Neuron (in vitro differentiated cells): ENCODE measurements at regions not wholly inside any gene's neighbourhood (a gene's known extent, or its start where the extent isn't known, plus 50 kb on each side); places are given as distances from the start of the nearest gene placed in this dataset.
A peak's percentile ranks its signal among the peaks of the same experiment; 100 is the strongest.

Experiments
- H2AFZ ChIP-seq: one replicate; pipeline ENCODE4 v1.6.1; 2013; ENCODE audit warnings: low read depth, mild to moderate bottlenecking, inconsistent platforms, low read length, moderate library complexity
- H3K27me3 ChIP-seq: one replicate; pipeline ENCODE4 v1.6.1; 2013; ENCODE audit warnings: low read length; ENCODE audit not compliant: insufficient read depth
- H3K36me3 ChIP-seq: one replicate; pipeline ENCODE4 v1.6.1; 2013; ENCODE audit warnings: low read length; ENCODE audit not compliant: insufficient read depth
- H3K4me1 ChIP-seq: one replicate; pipeline ENCODE4 v1.6.1; 2013; ENCODE audit warnings: low read length; ENCODE audit not compliant: insufficient read depth
- H3K4me3 ChIP-seq: 2 replicates; pipeline ENCODE4 v1.5.1; 2013; ENCODE audit warnings: mild to moderate bottlenecking, low read length, moderate library complexity
- H3K9me3 ChIP-seq: one replicate; pipeline ENCODE4 v1.6.1; 2013; ENCODE audit warnings: low read length

DNA sequence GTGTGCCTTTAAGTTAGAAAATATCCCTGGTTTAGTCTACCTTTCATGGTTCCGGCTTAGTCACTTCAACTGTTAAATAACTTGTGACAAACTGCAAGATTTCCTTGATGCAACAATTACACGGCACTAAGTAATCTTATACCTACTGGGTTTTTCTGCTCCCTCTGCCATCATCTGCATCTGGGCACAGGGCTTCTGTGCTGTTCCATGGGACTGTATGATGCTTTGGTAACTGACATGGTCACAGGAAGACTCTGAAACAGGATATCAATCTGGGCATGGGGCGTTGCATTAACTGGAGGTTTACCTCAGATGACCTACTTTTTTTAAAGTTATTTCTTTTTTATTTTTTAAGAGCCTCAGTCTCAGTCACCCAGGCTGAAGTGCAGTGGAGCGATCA, 365.4 kb downstream of the SS18 start:
- Histone ChIP-seq H3K9me3 (no peaks in the 10 kb centered on the region), H3K27me3 (no peaks in the 10 kb centered on the region), H3K36me3 (no peaks in the 10 kb centered on the region), H3K4me3 (no peak overlapping the region), H3K4me1 (peaks cover 22% of the 10 kb centered on the region), H2AFZ (no peak overlapping the region)

DNA sequence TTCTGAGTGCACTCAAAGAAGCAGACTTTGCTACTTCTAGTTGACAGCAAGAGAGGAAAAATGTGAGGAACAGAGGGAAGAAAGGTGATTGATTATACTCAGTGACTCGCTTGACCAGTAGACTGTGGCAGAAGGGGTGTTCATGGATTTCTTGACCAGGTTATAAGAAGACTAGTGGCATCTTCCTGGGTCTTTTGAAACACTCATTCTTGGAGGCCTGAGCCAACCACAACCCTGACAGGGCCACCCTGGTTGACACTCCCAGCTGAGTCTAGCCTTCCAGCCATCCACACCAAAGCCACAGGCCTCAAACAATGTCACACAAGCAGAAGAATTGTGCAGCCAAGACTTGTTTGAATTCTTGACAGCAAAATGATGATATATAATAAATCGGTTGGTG, 366.3 kb downstream of the SS18 start:
- H3K4me3 ChIP-seq = no peak overlapping the region
- peaks cover 22% of the 10 kb centered on the region for H3K4me1 ChIP-seq
- no peaks in the 10 kb centered on the region for H3K27me3 ChIP-seq
- no peaks in the 10 kb centered on the region for H3K9me3 ChIP-seq
- H3K36me3 ChIP-seq = no peaks in the 10 kb centered on the region
- H2AFZ ChIP-seq = no peak overlapping the region

DNA sequence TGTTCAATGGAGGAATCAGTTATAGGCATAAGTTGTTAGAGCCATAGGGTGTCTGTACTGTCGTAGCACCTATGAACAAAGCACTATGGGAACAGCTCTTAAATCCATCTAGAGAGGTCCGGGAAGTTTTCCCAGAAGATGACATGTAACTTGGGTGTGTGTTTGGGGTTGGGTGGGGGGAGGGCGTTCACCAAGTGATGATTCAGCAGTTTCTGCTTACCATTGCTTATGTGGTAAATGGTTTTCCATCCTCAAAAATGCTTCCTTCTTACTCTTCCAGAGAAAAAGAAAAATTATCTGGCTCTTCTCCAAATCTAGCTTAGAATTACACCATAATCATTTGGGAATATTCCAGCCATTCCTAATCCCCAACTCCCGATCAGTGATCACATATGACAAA, 361.1 kb upstream of the ZNF521 start:
- H3K36me3 ChIP-seq = no peaks in the 10 kb centered on the region
- no peaks in the 10 kb centered on the region for H3K27me3 ChIP-seq
- no peak overlapping the region for H2AFZ ChIP-seq
- no peak overlapping the region for H3K4me3 ChIP-seq
- no peaks in the 10 kb centered on the region for H3K4me1 ChIP-seq
- H3K9me3 ChIP-seq = peaks cover 5% of the 10 kb centered on the region

DNA sequence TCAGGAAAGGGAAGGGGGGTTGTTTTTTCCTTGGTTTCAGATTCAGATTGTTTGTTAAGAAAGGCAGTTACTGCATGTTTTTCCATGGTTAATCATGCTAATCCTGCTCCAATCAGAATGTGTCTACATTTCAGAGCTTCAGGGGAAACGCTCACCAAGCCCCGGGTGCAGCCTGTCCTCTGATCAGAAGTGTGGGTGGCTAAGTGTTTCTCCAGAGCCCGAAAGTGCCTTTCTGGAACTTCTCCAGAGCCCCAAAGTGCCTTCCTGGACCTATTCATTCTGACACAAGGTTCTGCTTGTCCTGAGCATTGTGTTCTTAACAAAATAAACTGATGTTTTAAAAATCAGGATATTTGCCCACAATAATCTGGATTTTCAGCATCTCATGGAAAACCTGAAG, 359.0 kb upstream of the ZNF521 start:
- H3K27me3 ChIP-seq = no peaks in the 10 kb centered on the region

DNA sequence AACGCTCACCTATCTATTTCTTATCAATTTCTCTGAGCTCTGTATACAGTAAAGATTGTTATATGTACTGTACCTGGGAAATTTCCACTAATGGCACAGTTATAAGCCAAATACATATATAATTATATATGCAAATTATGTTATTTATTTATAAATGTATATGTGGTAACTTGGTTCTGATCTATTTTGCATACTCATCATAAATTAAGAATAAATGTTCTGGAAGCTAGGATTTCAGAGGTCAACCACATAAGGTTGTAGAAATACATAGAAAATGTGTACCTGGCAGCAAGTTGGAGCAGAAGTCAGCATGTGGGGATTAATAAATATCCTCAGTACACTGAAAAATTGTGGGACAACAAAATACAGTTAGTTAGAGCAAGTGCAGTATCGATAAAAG, 353.7 kb upstream of the ZNF521 start:
- H2AFZ ChIP-seq = no peak overlapping the region
- H3K9me3 ChIP-seq = peaks cover 3% of the 10 kb centered on the region
- H3K36me3 ChIP-seq = no peaks in the 10 kb centered on the region
- H3K4me3 ChIP-seq = no peak overlapping the region
- H3K4me1 ChIP-seq = peaks cover 21% of the 10 kb centered on the region
- no peaks in the 10 kb centered on the region for H3K27me3 ChIP-seq

More for the DNA sequence above, 359.0 kb upstream of the ZNF521 start:
- Histone ChIP-seq H2AFZ (no peak overlapping the region), H3K4me1 (no peaks in the 10 kb centered on the region), H3K4me3 (no peak overlapping the region), H3K9me3 (peaks cover 3% of the 10 kb centered on the region), H3K36me3 (no peaks in the 10 kb centered on the region)

DNA sequence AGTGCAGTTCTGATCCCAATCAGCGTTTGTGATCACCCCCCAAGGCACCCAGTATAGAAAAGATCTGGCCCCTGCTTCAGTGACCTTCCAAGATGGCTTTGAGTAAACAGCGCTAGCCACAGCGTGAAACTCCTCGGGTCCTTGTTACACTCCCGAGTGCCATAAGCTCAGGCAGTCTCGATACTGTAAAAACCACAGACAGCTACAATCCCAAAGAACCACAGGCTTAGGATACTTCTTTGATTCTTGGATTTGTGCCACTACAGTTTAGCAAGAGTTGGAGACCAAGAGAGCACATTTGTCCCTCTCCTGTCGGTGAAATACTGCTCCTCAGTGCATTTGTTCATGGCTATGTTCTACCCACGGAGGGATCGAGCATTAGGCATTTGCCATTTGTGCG, 352.5 kb upstream of the ZNF521 start:
- Histone ChIP-seq H3K27me3 (no peaks in the 10 kb centered on the region), H3K36me3 (no peaks in the 10 kb centered on the region), H3K4me3 (peak overlapping the region; percentile 3), H3K4me1 (peaks cover 21% of the 10 kb centered on the region), H3K9me3 (no peaks in the 10 kb centered on the region), H2AFZ (peak overlapping the region; percentile 1)

DNA sequence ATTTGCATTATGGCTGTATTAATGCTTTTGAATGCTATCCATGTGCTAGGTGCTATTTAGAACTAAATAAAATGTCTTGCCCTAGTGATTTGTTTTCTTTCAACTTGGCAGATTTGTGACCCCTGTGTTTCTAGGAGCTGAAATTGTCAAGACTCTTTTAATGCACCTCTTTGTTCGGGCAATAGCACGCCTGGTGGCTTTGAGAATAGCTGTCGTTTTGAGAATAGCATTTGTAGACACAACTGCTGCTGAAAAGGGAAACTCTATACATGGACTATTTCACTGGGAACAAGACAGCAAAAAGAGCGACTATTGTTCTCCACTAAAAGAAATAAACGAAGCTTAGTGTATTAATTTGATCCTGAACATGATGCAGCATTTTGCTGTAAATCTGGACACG, 352.1 kb upstream of the ZNF521 start:
- Histone ChIP-seq H3K9me3 (no peaks in the 10 kb centered on the region), H2AFZ (peak overlapping the region; percentile 1), H3K27me3 (no peaks in the 10 kb centered on the region), H3K4me3 (peak overlapping the region; percentile 3), H3K4me1 (peaks cover 21% of the 10 kb centered on the region), H3K36me3 (no peaks in the 10 kb centered on the region)

DNA sequence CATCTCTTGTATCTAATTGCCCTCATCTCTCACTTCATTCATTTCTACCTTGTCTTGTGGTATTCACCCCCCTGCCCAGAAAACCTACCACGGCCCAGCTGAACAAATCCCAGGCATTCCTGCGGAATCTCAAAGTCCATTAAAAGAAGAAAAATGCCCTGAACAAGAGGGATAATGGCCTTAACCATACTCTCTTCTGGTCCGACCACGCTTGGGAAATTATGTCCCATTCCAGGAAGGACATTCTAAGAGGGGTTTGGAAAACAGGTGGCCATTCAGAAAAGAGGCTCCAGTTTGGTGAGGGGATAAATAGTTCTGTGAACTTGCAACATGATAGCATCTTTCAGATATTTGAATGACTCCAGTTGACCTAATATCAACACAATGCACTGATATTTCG, 349.9 kb upstream of the ZNF521 start:
- Histone ChIP-seq H3K36me3 (no peaks in the 10 kb centered on the region), H2AFZ (no peak overlapping the region), H3K4me3 (no peak overlapping the region), H3K4me1 (peaks cover 26% of the 10 kb centered on the region), H3K9me3 (no peaks in the 10 kb centered on the region), H3K27me3 (no peaks in the 10 kb centered on the region)

DNA sequence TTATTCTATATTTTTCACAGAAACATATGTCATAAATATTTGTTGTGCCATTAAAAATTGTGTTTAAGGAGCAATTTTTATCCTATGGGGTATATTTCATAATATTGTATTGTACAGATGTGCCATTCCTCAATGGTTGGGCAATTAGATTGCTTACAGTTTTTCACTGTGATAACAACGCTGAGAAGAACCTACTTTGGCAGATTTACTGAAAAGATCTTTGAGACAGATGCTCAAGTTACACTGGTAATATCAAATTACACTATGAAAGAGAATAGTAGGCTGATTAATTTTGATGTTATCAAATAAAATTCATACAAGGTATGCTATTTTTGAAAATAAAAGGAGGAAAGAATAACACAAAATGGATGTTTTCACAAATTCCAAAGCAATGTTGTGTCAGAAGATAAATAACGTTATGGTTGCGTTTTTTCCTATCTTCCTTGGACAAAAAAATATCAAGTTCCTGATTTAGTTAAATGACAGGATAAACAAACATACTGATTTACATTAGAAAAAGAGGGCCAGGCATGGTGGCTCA, 335.1 kb upstream of the ZNF521 start:
- Histone ChIP-seq H3K4me3 (no peak overlapping the region), H3K9me3 (no peaks in the 10 kb centered on the region), H3K27me3 (no peaks in the 10 kb centered on the region), H3K36me3 (no peaks in the 10 kb centered on the region), H2AFZ (no peak overlapping the region), H3K4me1 (no peaks in the 10 kb centered on the region)

DNA sequence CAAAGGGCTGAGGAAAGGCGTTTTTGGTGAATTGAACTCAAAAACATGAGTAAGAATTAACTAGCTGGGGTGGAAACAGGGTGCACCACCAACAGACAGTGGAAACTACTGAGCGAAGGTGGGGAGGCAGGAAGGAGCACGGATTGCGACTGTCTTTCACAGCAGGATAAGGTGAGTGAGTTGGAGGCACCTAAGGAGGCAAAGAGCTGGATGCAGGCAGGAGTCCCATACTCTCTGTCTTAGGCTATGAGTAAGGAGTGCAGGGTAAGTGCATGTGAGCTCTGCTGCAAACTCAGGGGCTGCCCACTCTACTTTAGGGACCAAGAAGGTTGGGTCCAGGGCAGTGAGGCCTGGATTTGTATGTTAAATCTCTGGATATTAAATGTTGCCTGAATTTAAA, 333.1 kb upstream of the ZNF521 start:
- no peaks in the 10 kb centered on the region for H3K4me1 ChIP-seq
- H3K9me3 ChIP-seq = no peaks in the 10 kb centered on the region
- no peaks in the 10 kb centered on the region for H3K36me3 ChIP-seq

DNA sequence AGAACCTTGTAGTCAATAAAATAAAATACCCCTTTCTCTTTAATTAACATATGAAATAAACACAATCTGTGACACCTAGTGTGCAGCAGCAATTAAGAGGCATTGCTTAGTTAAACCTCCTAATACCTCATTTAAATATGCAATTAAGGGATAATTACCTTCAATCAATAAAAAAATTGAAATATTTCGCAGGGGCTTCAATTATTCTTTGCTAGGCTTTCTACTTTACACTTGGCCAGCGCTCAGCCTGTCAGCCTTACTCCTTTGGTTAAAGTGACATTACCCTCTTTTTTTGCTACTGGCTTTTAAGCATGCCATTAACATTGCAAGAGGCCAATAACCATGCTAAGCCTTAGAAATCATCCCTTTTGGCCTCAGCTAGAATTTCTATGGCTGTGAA, 327.5 kb upstream of the ZNF521 start:
- no peaks in the 10 kb centered on the region for H3K27me3 ChIP-seq
- no peak overlapping the region for H3K4me3 ChIP-seq
- no peaks in the 10 kb centered on the region for H3K36me3 ChIP-seq
- peaks cover 18% of the 10 kb centered on the region for H3K4me1 ChIP-seq
- no peak overlapping the region for H2AFZ ChIP-seq
- H3K9me3 ChIP-seq = no peaks in the 10 kb centered on the region

More for the DNA sequence above, 333.1 kb upstream of the ZNF521 start:
- Histone ChIP-seq H3K27me3 (no peaks in the 10 kb centered on the region), H3K4me3 (no peak overlapping the region), H2AFZ (no peak overlapping the region)

DNA sequence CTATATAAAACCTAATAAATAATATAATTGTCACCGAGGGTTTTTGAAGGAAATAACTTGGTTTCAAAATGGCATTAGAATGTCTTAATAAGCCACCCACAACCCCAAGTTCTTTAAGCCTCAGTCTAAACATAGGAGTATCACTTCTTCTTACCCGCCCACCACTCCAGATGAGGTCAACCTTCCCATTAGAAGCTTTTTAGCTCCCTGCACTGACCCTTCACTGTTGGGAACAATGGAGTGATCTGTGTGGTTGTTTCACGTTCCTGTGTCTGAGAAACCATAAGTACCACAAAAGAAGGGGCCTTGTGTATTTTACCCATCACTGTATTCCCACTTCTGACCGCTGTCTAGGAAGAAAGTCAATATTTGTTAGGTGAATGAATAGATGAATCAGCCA, 326.3 kb upstream of the ZNF521 start:
- Histone ChIP-seq H3K4me3 (no peak overlapping the region), H3K36me3 (no peaks in the 10 kb centered on the region), H3K4me1 (peaks cover 18% of the 10 kb centered on the region), H3K9me3 (no peaks in the 10 kb centered on the region), H3K27me3 (no peaks in the 10 kb centered on the region), H2AFZ (no peak overlapping the region)

DNA sequence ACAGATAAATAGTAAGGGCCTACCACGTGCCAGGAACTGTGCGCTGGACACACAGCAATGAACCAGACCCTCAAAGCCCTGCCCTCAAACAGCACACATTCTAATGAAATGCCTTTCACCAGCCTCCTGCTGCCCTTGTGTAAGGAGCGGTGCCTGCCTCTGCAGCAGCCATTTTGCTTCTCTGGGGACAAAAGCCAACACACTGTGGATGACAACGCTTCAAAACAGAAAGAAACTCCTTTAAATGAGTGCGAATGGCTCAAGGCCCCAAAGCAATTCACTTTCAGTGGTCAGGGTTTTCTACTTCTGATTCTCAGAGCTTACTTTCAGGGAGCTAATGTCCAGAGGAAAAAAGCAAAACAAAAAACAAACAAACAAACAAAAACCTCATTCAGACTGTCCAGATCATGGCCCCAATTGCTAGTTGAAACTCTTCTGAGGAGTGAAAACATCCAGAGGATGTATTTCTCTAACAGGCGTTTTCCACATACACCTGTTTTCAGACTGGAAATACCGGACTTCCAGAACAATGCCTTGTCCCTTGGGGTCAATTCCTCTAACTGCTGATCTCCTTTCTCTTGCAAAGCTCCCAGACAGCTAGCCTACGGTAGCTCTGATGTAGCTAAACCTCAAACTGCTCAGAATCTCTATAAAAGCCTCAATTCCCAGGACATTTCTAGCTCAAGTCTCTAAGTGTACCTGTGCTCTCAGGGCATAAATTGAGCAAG, 323.3 kb upstream of the ZNF521 start:
- Histone ChIP-seq H3K4me1 (peaks cover 18% of the 10 kb centered on the region), H3K36me3 (no peaks in the 10 kb centered on the region), H2AFZ (peak overlapping the region; percentile 69), H3K9me3 (no peaks in the 10 kb centered on the region), H3K27me3 (no peaks in the 10 kb centered on the region), H3K4me3 (no peak overlapping the region)

DNA sequence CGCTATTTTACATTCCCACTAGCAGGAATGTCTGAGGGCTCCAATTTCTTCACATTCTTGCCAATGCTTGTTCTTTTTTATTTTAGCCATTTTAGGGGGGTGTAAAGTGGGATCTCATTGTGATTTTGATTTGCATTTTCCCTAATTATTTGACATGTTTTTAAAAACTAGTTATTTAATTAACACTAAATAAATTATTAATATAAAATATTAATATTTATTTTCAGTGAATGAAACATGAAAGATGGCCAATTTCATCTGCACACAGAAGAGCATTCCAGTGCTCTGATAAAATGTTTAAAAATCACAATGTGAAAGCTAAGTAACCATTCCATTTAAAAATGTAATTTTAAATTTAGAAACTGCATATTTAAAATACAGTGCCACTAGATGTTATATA, 322.2 kb upstream of the ZNF521 start:
- Histone ChIP-seq H3K4me1 (peaks cover 15% of the 10 kb centered on the region), H3K4me3 (no peak overlapping the region), H3K27me3 (no peaks in the 10 kb centered on the region), H3K36me3 (no peaks in the 10 kb centered on the region), H3K9me3 (no peaks in the 10 kb centered on the region), H2AFZ (no peak overlapping the region)
